SU-DHL-6 (cell line): ENCODE measurements at regions not wholly inside any gene's neighbourhood (a gene's known extent, or its start where the extent isn't known, plus 50 kb on each side); places are given as distances from the start of the nearest gene placed in this dataset.

Experiments
- CTCF ChIP-seq: fragments of 200-600 bp; sonication (generic); IDR thresholded peaks from one replicate; pipeline ENCODE4 v1.5.1; 2017; ENCODE audit warnings: antibody characterized with exemption, mild to moderate bottlenecking, low read length, moderate library complexity; ENCODE audit not compliant: insufficient read depth, poor library complexity, severe bottlenecking
- EZH2phosphoT487 ChIP-seq: fragments of 200-600 bp; sonication (generic), shearing (Covaris generic); conservative IDR thresholded peaks from 2 replicates; pipeline ENCODE4 v1.6.1; 2018; ENCODE audit warnings: mild to moderate bottlenecking, antibody characterized with exemption, low read length, moderate library complexity, mixed read lengths

GRCh38 chr2:198639580-198639979 lies 818.2 kb downstream of the SATB2 start:
- no peak for TF ChIP-seq CTCF
- TF ChIP-seq EZH2phosphoT487: no peak
